ENCODE measurements at regions not wholly inside any gene's neighbourhood (a gene's known extent, or its start where the extent isn't known, plus 50 kb on each side); places are given as distances from the start of the nearest gene placed in this dataset.

GRCh38 chrX:82589410-82589809 is 918.7 kb upstream of the POU3F4 start:
- FAIRE-seq = no peak
- TF ChIP-seq ZNF589 (CRISPR knock-in tag; IDR thresholded peaks at IDR 0.05; ENCODE audit: low read depth) = no peak
- TF ChIP-seq ATF6 (CRISPR knock-in tag; IDR thresholded peaks at IDR 0.05) = no peak
- no peak for TF ChIP-seq CBX3 (IDR thresholded peaks at IDR 0.05; ENCODE audit: borderline replicate concordance in 1 of 2, low read length in 2 of 2)
- TF ChIP-seq, protein P1, sequence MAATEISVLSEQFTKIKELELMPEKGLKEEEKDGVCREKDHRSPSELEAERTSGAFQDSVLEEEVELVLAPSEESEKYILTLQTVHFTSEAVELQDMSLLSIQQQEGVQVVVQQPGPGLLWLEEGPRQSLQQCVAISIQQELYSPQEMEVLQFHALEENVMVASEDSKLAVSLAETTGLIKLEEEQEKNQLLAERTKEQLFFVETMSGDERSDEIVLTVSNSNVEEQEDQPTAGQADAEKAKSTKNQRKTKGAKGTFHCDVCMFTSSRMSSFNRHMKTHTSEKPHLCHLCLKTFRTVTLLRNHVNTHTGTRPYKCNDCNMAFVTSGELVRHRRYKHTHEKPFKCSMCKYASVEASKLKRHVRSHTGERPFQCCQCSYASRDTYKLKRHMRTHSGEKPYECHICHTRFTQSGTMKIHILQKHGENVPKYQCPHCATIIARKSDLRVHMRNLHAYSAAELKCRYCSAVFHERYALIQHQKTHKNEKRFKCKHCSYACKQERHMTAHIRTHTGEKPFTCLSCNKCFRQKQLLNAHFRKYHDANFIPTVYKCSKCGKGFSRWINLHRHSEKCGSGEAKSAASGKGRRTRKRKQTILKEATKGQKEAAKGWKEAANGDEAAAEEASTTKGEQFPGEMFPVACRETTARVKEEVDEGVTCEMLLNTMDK (IDR thresholded peaks at IDR 0.05; ENCODE audit: borderline replicate concordance, insufficient read depth, low read depth, low read length, poor library complexity, severe bottlenecking) = no peak
- TF ChIP-seq ZBTB34 (CRISPR knock-in tag; IDR thresholded peaks at IDR 0.05) = no peak
- TF ChIP-seq JUNB (CRISPR knock-in tag; conservative IDR thresholded peaks at IDR 0.05) = no peak
- no peak for TF ChIP-seq PREB (CRISPR knock-in tag; IDR thresholded peaks at IDR 0.05)
- TF ChIP-seq ZNF133 (CRISPR knock-in tag; IDR thresholded peaks at IDR 0.05) = no peak
- TF ChIP-seq, protein P2, sequence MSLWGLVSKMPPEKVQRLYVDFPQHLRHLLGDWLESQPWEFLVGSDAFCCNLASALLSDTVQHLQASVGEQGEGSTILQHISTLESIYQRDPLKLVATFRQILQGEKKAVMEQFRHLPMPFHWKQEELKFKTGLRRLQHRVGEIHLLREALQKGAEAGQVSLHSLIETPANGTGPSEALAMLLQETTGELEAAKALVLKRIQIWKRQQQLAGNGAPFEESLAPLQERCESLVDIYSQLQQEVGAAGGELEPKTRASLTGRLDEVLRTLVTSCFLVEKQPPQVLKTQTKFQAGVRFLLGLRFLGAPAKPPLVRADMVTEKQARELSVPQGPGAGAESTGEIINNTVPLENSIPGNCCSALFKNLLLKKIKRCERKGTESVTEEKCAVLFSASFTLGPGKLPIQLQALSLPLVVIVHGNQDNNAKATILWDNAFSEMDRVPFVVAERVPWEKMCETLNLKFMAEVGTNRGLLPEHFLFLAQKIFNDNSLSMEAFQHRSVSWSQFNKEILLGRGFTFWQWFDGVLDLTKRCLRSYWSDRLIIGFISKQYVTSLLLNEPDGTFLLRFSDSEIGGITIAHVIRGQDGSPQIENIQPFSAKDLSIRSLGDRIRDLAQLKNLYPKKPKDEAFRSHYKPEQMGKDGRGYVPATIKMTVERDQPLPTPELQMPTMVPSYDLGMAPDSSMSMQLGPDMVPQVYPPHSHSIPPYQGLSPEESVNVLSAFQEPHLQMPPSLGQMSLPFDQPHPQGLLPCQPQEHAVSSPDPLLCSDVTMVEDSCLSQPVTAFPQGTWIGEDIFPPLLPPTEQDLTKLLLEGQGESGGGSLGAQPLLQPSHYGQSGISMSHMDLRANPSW (CRISPR knock-in tag; IDR thresholded peaks at IDR 0.05) = no peak
- no peak for TF ChIP-seq HNRNPL (IDR thresholded peaks at IDR 0.05; ENCODE audit: low read depth, low read length)
- TF ChIP-seq, protein P3, sequence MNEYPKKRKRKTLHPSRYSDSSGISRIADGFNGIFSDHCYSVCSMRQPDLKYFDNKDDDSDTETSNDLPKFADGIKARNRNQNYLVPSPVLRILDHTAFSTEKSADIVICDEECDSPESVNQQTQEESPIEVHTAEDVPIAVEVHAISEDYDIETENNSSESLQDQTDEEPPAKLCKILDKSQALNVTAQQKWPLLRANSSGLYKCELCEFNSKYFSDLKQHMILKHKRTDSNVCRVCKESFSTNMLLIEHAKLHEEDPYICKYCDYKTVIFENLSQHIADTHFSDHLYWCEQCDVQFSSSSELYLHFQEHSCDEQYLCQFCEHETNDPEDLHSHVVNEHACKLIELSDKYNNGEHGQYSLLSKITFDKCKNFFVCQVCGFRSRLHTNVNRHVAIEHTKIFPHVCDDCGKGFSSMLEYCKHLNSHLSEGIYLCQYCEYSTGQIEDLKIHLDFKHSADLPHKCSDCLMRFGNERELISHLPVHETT (CRISPR knock-in tag; conservative IDR thresholded peaks at IDR 0.05 in 1 of 2, IDR thresholded peaks at IDR 0.05 in 1 of 2) = no peak

More at GRCh38 chrX:82589410-82589809, 918.7 kb upstream of the POU3F4 start:
- Histone ChIP-seq H3K9me1 (ENCODE audit: control insufficient read depth, insufficient read depth, low read length) (no peaks in the 10 kb centered on the region), H3K9ac (ENCODE audit: insufficient read depth in 1 of 2, low read depth in 2 of 2, low read length in 2 of 2) (no peak overlapping the region), H2AFZ (ENCODE audit: low read depth, low read length) (no peak overlapping the region), H3K36me3 (ENCODE audit: control insufficient read depth, insufficient read depth, low read length) (no peaks in the 10 kb centered on the region), H3K27ac (ENCODE audit: extremely low read depth, low read depth, low read length) (no peak overlapping the region), H3K79me2 (ENCODE audit: control insufficient read depth, insufficient read depth, low read length) (no peaks in the 10 kb centered on the region), H3K4me1 (replicated peaks in 1 of 2; ENCODE audit: control insufficient read depth in 2 of 2, insufficient read depth in 2 of 2, low read length in 2 of 2) (no peaks in the 10 kb centered on the region), H4K20me1 (replicated peaks; ENCODE audit: control insufficient read depth, insufficient read depth, low read length) (no peaks in the 10 kb centered on the region), H3K9me3 (replicated peaks; ENCODE audit: control insufficient read depth, insufficient read depth, low read depth, low read length) (no peaks in the 10 kb centered on the region), H3K4me3 (no peak overlapping the region), H3K27me3 (ENCODE audit: control insufficient read depth in 2 of 2, insufficient read depth in 2 of 2, low read length in 2 of 2) (no peaks in the 10 kb centered on the region), H3K4me2 (ENCODE audit: insufficient read depth, low read length) (no peak overlapping the region)
- BruUV-seq (replicated peaks) = no TSS peak
- intact Hi-C loops (cut with micrococcal nuclease) (no loop called here), in situ Hi-C loops (cut with MboI) (no loop called here)
- POLR2A ChIA-PET = no interaction called here
- CTCF ChIA-PET (ENCODE audit: low intra/inter-chr PET ratio) = no interaction called here
- no peak for ATAC-seq
- 0% methylated on average over 4 of the region's 5 CpGs for WGBS (ENCODE audit: insufficient coverage, low coverage, missing lambda C conversion rate)
- DNase-seq (ENCODE audit: extremely low read depth in 1 of 4, low spot score in 3 of 4) = no peak

Data from K562 (cell line).